GM08714 (cell line): ENCODE measurements at regions not wholly inside any gene's neighbourhood (a gene's known extent, or its start where the extent isn't known, plus 50 kb on each side); places are given as distances from the start of the nearest gene placed in this dataset.

Experiments used
- H3K4me3 ChIP-seq: fragments of 200-500 bp; sonication (Bioruptor generic); 2 replicates; pipeline ENCODE4 v1.5.1; 2014; ENCODE audit warnings: mild to moderate bottlenecking, low read length, inconsistent platforms
- ZNF274 ChIP-seq: IDR thresholded peaks from 2 replicates; pipeline ENCODE4 v1.6.1; 2012; ENCODE audit warnings: mild to moderate bottlenecking, low read depth, low read length

DNA sequence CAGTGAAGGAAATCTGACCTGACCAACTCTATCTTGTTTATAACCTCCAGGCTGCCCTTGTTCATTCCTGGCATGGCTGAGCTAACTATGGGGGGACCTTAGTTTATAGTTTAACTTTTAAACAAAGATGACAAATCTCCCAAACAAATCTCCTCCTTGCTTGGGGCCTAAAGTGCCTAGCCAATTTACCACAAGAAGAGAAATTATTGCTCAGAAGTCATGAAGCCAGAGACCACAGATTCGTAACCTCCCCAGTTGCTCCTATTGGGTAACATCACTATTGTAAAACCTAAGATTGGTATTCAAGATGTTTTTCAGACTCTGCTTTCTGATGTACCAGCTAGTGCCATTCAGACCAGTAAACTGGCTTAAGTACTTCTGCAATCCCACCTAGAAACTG lies 649.4 kb upstream of the SLC8A1 start:
- no peak for TF ChIP-seq ZNF274
- H3K4me3 ChIP-seq, result no peak overlapping the region

DNA sequence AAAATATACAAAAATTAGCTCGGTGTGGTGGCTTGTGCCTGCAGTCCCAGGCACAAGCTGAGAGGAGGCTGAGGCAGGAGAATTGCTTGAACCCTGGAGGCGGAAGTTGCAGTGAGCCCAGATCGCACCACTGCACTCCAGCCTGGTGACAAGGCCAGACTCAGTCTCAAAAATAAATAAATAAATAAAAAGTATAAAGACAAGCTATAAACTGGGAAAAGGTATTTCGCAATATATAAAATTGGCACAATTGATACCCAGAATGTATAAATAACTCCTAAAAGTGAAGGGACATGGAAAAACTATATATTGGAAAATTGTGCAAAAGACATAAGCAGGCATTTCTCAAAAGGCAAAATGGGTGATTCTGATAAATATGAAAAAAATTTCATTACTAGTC lies 657.9 kb upstream of the SLC8A1 start:
- no peak for TF ChIP-seq ZNF274

DNA sequence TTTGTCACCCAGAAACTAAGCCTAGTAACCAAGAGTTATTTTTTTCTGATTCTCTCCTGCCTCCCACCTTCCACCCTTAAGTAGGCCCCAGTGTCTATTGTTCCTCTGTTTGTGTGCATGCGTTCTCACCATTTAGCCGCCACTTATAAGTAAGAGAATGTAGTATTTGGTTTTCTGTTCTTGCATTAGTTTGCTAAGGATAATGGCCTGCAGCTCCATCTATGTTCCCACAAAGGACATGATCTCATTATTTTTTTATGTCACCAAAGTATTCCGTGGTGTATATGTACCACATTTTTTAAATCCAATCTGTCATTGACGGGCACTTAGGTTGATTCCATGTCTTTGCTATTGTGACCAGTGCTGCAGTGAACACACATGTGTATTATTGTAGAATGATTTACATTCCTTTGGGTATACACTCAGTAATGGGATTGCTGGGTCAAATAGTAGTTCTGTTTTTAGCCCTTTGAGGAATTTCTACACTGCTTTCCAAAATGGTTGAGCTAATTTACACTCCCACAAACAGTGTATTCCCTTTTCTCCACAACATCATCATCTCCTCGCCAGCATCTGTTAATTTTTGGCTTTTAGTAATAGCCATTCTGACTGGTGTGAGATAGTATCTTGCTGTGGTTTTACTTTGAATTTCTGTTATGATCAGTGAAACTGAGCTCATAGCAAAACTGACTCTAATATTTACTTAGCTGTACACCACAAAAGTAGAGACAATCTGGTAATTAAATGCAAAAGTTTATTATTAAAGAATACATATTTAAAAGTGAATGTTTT lies 660.1 kb upstream of the SLC8A1 start:
- H3K4me3 ChIP-seq, result no peak overlapping the region
- TF ChIP-seq ZNF274, result no peak

More for the DNA sequence above, 657.9 kb upstream of the SLC8A1 start:
- no peak overlapping the region for H3K4me3 ChIP-seq

DNA sequence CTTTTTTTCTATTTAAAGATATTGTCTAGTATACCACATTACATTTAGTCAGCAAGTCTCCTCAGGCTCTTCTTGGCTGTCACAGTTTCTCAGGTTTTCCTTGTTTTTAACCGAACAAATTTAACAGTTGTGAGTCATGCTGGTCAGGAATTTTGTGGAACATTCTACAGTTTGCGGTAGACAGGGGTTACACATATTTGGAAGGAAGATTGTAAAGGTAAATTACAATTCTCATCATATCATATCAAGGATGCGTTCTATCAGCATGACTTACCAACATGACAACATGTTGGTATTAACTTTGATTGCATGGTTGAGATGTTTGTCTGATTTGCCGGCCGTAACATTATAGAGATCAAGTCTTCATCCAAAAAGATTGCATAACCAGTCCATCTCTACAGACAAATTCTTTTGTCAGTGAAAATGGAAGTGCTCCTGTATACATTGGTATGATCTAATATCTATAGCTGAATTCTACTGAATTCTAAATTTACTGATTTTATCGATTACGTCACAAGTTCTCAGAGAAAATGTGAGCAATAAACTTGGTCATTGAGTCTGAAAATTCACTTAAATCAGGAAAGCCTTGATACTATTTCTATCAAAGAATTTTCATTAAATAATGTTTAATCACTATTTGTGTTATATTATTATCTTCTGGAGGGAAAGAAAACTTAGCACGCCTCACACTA lies 664.4 kb upstream of the SLC8A1 start:
- TF ChIP-seq ZNF274, result no peak
- no peak overlapping the region for H3K4me3 ChIP-seq

DNA sequence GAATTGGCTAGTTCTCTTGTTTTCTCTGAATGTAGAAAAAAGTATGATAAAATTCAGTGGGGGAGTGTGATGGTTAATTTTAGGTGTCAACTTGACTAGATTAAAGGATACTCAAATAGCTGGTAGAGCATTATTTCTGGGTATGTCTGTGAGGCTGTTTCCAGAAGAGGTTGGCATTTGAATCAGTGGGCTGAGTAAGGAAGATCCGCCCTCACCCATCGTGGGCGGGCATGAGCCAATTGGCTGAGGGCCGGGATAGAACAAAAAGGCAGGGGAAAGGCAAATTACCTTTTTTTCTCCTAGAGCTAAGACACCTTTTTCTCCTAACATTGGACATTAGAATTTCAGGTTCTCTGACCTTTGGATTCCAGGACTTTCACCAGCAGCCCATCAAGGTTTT lies 667.6 kb upstream of the SLC8A1 start:
- H3K4me3 ChIP-seq, result no peak overlapping the region
- no peak for TF ChIP-seq ZNF274

DNA sequence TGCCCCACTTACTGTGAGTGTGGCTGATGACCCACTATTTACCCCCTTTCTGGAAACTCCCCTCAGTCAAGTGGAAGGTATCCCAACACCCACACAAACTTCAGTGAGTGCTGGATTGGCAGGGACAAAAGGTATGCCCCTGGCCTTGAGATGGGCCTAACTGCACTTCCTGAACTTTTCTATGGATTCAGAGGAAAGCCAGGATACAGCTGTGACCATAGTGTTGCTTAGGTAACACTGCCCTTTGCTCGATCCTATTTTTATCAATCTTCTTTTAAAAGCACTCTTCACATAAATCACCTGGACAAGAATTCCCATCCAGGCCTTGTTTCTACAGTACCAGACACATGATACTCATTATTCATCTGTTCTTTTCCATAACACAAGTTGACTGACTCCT lies 671.5 kb upstream of the SLC8A1 start:
- H3K4me3 ChIP-seq, result no peak overlapping the region
- no peak for TF ChIP-seq ZNF274

DNA sequence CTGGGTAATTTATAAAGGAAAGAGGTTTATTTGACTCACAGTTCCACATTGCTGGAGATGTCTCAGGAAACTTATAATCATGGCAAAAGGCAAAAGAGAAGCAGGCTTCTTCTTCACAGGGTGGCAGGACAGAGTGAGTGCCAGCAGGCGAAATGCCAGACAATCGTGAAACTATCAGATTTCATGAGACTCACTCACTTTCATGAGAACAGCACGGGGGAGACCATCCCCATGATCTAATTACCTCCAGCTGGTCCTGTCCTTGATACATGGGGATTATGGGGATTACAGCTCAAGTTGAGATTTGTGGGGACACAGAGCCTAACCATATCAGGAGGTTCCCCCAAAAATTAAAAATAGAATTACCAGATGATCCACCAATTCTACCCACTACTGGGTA lies 675.5 kb upstream of the SLC8A1 start:
- no peak overlapping the region for H3K4me3 ChIP-seq
- TF ChIP-seq ZNF274, result no peak

DNA sequence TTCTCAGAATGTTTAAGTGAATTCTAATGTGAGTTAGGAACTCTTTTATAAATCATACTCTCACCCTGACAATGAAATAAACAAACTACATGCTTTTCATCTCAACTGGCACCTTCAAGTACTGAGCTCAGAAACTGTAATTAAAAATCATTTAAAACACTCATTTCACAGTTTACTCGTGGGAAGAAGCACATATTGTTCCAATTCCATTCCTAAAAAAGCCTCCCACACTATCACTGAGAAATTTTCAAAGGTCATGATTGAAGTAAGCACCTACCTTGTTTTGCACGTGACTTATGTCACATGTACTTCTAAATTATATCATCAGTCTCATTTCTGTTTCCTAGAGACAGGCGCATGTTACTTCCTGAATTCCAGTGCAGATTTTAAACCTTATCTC lies 678.1 kb upstream of the SLC8A1 start:
- TF ChIP-seq ZNF274, result no peak

DNA sequence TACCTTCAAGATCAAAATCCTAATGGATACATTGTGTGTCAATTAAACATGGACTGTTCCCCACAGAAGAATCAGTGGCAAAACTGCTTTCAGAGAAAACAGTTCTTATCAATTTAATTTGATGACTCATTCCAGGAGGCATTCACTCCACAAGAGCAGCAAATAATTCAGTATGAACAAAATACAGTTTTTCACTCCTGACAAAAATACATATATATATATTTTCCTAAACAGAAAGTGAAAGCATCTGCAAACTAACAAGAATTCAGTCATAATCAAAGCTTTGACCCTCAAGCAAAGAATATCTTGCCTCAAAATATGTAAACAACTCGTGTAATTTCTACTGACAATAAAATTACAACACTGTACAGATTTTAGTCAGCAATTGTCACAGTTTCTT lies 685.1 kb upstream of the SLC8A1 start:
- no peak for TF ChIP-seq ZNF274
- no peak overlapping the region for H3K4me3 ChIP-seq

More for the DNA sequence above, 678.1 kb upstream of the SLC8A1 start:
- no peak overlapping the region for H3K4me3 ChIP-seq

DNA sequence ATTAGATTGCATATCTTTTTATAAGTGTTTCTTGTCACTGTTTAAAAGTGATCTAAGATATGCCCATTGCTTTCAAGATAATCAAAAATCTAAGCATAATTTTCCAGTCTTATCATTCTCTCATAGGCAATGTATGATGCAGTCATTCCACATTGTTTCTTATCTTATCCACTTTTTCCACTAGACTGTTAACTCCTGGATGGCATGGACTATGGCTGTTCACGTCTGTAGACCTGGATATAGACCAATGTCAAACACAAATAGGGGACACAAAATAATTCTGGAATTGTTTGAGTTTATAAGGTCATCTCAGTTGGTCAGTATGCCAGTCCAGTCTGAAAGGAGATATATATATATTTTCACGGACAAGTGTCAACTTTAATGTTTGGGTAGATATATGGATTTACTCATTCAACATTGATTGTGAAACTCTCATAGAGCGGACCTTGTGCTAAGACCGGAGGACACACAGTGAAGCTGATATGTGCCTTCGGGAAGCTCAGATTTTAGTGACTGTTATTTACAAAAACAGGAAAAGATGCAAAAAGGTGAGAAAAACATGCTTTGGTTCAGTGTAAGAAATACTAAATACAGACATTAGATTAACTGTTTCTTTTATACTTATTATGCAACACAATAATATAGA lies 689.4 kb upstream of the SLC8A1 start:
- H3K4me3 ChIP-seq, result no peak overlapping the region
- TF ChIP-seq ZNF274, result no peak

DNA sequence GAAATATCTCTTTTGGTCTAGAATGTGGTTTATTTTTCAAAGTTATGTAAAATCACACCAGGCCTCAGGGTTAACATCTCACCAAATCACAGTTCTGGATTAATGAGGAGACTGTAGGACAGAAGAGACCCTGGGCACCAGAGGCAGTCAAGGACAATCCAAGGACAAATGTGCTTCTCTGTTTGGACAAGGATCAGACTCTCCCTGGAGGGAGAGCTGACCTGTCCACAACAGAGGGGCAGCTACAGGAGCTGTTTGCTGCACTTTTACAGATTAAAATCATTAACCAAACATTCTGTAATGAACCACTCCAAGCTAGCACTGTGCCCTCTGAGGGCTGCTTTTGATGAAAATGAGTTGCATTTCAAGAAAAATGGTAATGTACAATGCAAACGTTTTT lies 690.6 kb upstream of the SLC8A1 start:
- H3K4me3 ChIP-seq, result no peak overlapping the region

DNA sequence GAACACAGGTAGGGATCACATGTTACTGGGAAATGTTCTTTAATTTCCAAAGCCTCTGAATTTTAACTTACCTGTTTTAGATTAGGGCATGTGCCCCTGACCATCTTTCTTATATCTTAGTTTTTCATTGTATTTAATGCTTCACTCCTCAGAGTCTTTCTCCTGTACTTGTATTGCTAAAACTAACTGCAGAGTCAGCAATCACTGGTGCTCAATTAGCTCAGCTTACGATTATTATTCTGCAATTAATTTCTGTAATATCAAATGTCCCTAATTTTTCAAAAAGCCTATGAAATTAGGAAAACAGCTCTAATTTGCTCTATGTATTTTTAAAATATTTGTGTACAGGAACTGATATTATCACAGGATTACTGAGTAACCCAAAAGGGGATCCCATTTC lies 693.2 kb upstream of the SLC8A1 start:
- H3K4me3 ChIP-seq, result no peak overlapping the region

More for the DNA sequence above, 690.6 kb upstream of the SLC8A1 start:
- TF ChIP-seq ZNF274, result no peak

DNA sequence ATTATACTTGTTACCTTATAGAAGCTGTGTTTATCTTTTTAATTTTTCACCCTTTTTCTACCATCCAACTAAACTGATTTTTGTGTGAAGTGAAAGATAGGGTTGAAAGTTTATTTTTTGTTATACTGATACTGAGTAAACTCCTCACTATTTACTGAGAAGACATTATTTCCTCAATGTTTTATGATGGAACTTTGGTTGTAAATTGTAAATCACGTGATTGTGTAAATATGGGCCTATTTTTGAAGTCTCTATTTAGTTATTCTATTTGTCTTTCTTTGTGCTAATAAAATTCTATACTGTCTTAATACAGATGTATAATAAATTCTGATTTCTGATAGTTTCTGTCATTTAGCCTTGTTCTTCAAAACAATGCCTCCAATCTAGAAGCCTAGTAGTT lies 697.2 kb upstream of the SLC8A1 start:
- no peak for TF ChIP-seq ZNF274

More for the DNA sequence above, 693.2 kb upstream of the SLC8A1 start:
- TF ChIP-seq ZNF274, result no peak

DNA sequence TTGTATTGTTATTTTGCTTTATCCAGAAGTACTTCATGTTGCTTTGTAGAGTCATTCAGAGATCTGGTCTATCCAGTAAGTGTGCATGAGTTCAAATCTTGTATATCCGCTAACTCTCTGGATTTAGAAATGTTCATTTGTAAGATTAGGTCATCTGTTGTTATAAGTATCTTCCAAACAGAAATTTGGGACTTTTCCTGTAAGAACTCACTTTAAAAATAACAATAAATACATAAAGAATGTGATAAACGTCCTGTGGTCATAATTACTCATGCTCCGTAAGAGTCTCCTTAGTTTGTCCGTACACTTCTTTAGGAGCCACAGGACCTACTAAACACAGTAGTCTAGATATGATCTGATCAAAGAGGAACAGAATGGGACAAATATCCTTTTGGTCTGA lies 699.9 kb upstream of the SLC8A1 start:
- no peak overlapping the region for H3K4me3 ChIP-seq
- TF ChIP-seq ZNF274, result no peak

More for the DNA sequence above, 697.2 kb upstream of the SLC8A1 start:
- no peak overlapping the region for H3K4me3 ChIP-seq

DNA sequence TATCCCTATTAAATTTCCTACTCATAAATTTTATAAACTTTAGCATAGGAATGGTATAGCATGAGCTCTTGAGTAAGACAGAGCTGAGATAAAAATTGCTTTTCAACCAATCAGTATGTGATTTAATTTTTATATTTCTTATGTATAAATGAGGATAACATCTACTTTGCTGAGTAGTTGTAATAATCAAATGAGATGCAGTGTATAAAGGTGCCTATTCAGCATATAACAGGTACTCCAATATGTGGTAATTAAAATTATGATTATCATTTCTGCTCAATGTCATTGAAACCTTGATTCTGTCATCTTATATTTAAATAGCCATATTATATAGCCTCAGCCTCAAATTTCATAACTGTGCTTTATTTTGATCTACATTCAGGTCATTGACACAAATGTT lies 700.4 kb upstream of the SLC8A1 start:
- H3K4me3 ChIP-seq, result no peak overlapping the region
- no peak for TF ChIP-seq ZNF274
